ENCODE measurements at regions not wholly inside any gene's neighbourhood (a gene's known extent, or its start where the extent isn't known, plus 50 kb on each side); places are given as distances from the start of the nearest gene placed in this dataset.

DNA sequence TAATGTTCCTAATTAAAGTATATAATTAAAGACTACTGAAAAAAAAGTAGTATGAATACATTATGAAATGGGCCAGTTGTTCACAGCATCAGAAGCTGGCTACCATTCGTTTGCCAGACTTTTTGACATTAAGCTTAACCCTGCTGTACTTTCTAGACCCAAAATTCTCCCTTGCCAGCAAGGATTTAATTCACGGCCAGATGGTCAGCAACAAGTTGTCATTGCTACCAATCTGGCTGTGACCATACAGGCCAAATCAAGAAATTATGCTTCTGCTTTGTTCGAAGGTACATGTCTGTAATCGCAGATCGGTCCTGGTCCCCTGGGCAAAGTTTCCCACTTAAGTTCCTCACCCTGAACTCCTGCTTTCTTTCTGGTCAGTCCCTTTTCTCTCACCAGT, 217.7 kb upstream of the ATXN7L3B start:
- no peak for TF ChIP-seq CTCF (IDR thresholded peaks at IDR 0.05)
- no peak for TF ChIP-seq REST (IDR thresholded peaks at IDR 0.05; ENCODE audit: insufficient read depth in 1 of 2, low read depth in 2 of 2, low read length in 1 of 2)
- no peak for TF ChIP-seq POLR2AphosphoS5 (IDR thresholded peaks at IDR 0.05; ENCODE audit: low read depth, low read length)
- TF ChIP-seq SIN3A (IDR thresholded peaks at IDR 0.05; ENCODE audit: borderline replicate concordance, insufficient read depth, low read depth, low read length), result no peak
- TF ChIP-seq TCF7L2 (IDR thresholded peaks at IDR 0.05; ENCODE audit: low read depth, low read length), result no peak

All from Panc1 (cell line).